Breast epithelium (tissue), 4 donors: ENCODE measurements at regions not wholly inside any gene's neighbourhood (a gene's known extent, or its start where the extent isn't known, plus 50 kb on each side); places are given as distances from the start of the nearest gene placed in this dataset.

Experiments
- DNase-seq, 2 donors: peaks; one replicate each; pipeline ENCODE4 v3.0.0-alpha.2; 2019; ENCODE audit warnings: low spot score in 2 of 2
- H3K27ac ChIP-seq, 2 donors: fragments of 200-600 bp; sonication (generic) in 1 of 2; one replicate each; pipeline ENCODE4 v1.5.1; 2016 to 2019; ENCODE audit warnings: mild to moderate bottlenecking in 1 of 2
- H3K27me3 ChIP-seq, 2 donors: fragments of 200-600 bp; sonication (generic) in 1 of 2; one replicate each; pipeline versions ENCODE4 v1.5.1 to v1.6.0; 2017 to 2019; ENCODE audit warnings: control low read depth in 1 of 2, mild to moderate bottlenecking in 1 of 2
- H3K36me3 ChIP-seq: fragments of 200-600 bp; one replicate; pipeline ENCODE4 v1.5.1; 2019
- H3K4me1 ChIP-seq, 2 donors: fragments of 200-600 bp; sonication (generic); one replicate each; pipeline ENCODE4 v1.5.1; 2016 to 2019; ENCODE audit warnings: control low read depth in 1 of 2
- H3K4me3 ChIP-seq, 3 donors: fragments of 200-600 bp; sonication (generic); 1 replicate in 2 of 3; 2 replicates in 1 of 3; pipeline ENCODE4 v1.5.1; 2016 to 2019; ENCODE audit warnings: mild to moderate bottlenecking in 3 of 3, moderate library complexity in 2 of 3
- H3K9me3 ChIP-seq, 2 donors: fragments of 200-600 bp; sonication (generic) in 1 of 2; one replicate each; pipeline ENCODE4 v1.5.1; 2016 to 2019; ENCODE audit warnings: control low read depth in 1 of 2
- CTCF ChIP-seq, 3 donors: fragments of 450-650 bp; IDR thresholded peaks; one replicate each; pipeline ENCODE4 v1.5.1; 2016 to 2017; ENCODE audit warnings: antibody characterized with exemption in 3 of 3, mild to moderate bottlenecking in 3 of 3, moderate library complexity in 3 of 3
- POLR2A ChIP-seq: fragments of 450-650 bp; IDR thresholded peaks from one replicate; pipeline ENCODE4 v1.6.1; 2016; ENCODE audit warnings: antibody characterized with exemption, mild to moderate bottlenecking, moderate library complexity
- POLR2AphosphoS5 ChIP-seq, 3 donors: sonication (generic); formaldehyde crosslinking; IDR thresholded peaks; one replicate each; pipeline ENCODE4 v1.6.1; 2017; ENCODE audit warnings: antibody characterized with exemption in 3 of 3
- intact Hi-C: fragments of 100-400 bp; cut with DNase I; formaldehyde crosslinking; loops from one replicate; pipeline ENCODE4 v1.15.1; 2023; ENCODE audit warnings: low total_unique reads

GRCh38 chr10:44828508-44829142, 82.5 kb upstream of the TMEM72 start:
- no peak for DNase-seq
- Histone ChIP-seq H3K4me3 (no peak overlapping the region), H3K9me3 (no peaks in the 10 kb centered on the region), H3K27me3 (no peaks in the 10 kb centered on the region), H3K4me1 (no peaks in the 10 kb centered on the region), H3K36me3 (no peaks in the 10 kb centered on the region), H3K27ac (no peak overlapping the region)
- intact Hi-C loops, result no loop called here
- TF ChIP-seq POLR2AphosphoS5 (IDR thresholded peaks at IDR 0.05) (no peak), CTCF (IDR thresholded peaks at IDR 0.05) (no peak), POLR2A (no peak)

GRCh38 chr10:44829426-44829825, 81.7 kb upstream of the TMEM72 start:
- H3K4me1 ChIP-seq, result no peaks in the 10 kb centered on the region
- TF ChIP-seq POLR2AphosphoS5 (IDR thresholded peaks at IDR 0.05), result no peak
- TF ChIP-seq POLR2A, result no peak
- TF ChIP-seq CTCF (IDR thresholded peaks at IDR 0.05), result no peak
- intact Hi-C loops, result no loop called here
- H3K36me3 ChIP-seq, result no peaks in the 10 kb centered on the region
- no peaks in the 10 kb centered on the region for H3K27me3 ChIP-seq
- no peak for DNase-seq
- H3K9me3 ChIP-seq, result no peaks in the 10 kb centered on the region
- H3K4me3 ChIP-seq, result no peak overlapping the region
- no peak overlapping the region for H3K27ac ChIP-seq

GRCh38 chr10:44830022-44830421, 81.1 kb upstream of the TMEM72 start:
- DNase-seq, result no peak
- H3K4me3 ChIP-seq, result no peak overlapping the region

GRCh38 chr10:44831581-44831980, 79.6 kb upstream of the TMEM72 start:
- no peaks in the 10 kb centered on the region for H3K4me1 ChIP-seq
- H3K4me3 ChIP-seq, result no peak overlapping the region
- no peak overlapping the region for H3K27ac ChIP-seq
- no peaks in the 10 kb centered on the region for H3K36me3 ChIP-seq
- no peaks in the 10 kb centered on the region for H3K9me3 ChIP-seq
- intact Hi-C loops, result no loop called here
- H3K27me3 ChIP-seq, result no peaks in the 10 kb centered on the region
- DNase-seq, result no peak
- TF ChIP-seq CTCF (IDR thresholded peaks at IDR 0.05), result no peak
- no peak for TF ChIP-seq POLR2AphosphoS5 (IDR thresholded peaks at IDR 0.05)
- TF ChIP-seq POLR2A, result no peak

More at GRCh38 chr10:44830022-44830421, 81.1 kb upstream of the TMEM72 start:
- no peaks in the 10 kb centered on the region for H3K4me1 ChIP-seq
- H3K27ac ChIP-seq, result no peak overlapping the region
- intact Hi-C loops, result no loop called here
- H3K36me3 ChIP-seq, result no peaks in the 10 kb centered on the region
- H3K9me3 ChIP-seq, result no peaks in the 10 kb centered on the region
- TF ChIP-seq CTCF (IDR thresholded peaks at IDR 0.05), result no peak
- no peak for TF ChIP-seq POLR2A
- no peaks in the 10 kb centered on the region for H3K27me3 ChIP-seq

- no peak for TF ChIP-seq CTCF (IDR thresholded peaks at IDR 0.05)
- TF ChIP-seq POLR2A, result no peak
- no peak for TF ChIP-seq POLR2AphosphoS5 (IDR thresholded peaks at IDR 0.05)
- Histone ChIP-seq H3K9me3 (no peaks in the 10 kb centered on the region), H3K4me3 (no peak overlapping the region), H3K27ac (no peak overlapping the region), H3K4me1 (no peaks in the 10 kb centered on the region), H3K36me3 (no peaks in the 10 kb centered on the region), H3K27me3 (no peaks in the 10 kb centered on the region)
- intact Hi-C loops, result no loop called here
- DNase-seq, result no peak
These were observed 78.3 kb upstream of the TMEM72 start for GRCh38 chr10:44832595-44833390.
